ENCODE measurements at regions not wholly inside any gene's neighbourhood (a gene's known extent, or its start where the extent isn't known, plus 50 kb on each side); places are given as distances from the start of the nearest gene placed in this dataset.

DNA sequence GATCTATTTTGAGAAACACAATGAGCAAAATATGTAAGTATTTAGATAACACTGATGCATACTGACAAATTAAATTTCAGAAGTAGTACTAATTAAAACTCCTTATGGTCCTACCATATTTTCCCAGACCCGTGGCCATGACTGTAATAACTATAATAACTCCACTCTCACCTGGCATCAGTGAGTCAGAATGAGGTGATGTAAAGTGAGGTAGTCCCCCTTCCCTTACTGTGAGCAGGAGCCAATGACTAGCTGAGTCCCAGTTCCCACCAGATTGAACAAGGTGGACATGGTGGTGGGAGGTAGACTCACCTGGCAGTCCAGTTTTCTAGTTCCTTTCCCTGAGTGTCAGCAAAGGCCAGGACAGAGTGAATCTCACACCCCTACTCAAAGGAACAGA is 630.5 kb upstream of the IGFBP3 start:
- TF ChIP-seq GATA2 (IDR thresholded peaks at IDR 0.05; ENCODE audit: low read depth, low read length) (no peak), GATA3 (IDR thresholded peaks at IDR 0.05; ENCODE audit: low read depth, low read length) (no peak)

All from SH-SY5Y (cell line).